ENCODE measurements at regions not wholly inside any gene's neighbourhood (a gene's known extent, or its start where the extent isn't known, plus 50 kb on each side); places are given as distances from the start of the nearest gene placed in this dataset.

DNA sequence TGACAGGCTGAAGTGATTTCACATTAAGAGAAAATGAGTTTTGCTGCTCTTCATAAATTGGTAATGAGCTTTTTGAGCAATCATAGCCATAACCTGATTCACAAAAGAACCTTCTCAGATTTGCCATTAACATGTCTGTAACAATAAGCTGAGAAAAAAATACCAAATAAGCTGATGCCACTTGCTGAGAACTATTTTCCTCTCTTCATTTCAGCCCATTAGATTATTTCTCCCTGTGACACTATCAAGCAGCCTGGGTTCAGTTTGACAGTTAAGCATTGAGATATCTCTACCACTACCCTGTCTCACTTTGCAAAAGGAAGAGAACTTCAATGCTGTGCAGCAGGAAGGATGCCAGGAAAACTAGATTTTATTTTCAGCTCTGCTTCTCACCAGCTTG, 673.9 kb downstream of the TRIB2 start (continued):
- TF ChIP-seq MED1 (CRISPR knock-in tag; IDR thresholded peaks at IDR 0.05) (no peak), ZNF432 (CRISPR knock-in tag; IDR thresholded peaks at IDR 0.05; ENCODE audit: borderline replicate concordance) (no peak), MYC (CRISPR knock-in tag; IDR thresholded peaks at IDR 0.05; ENCODE audit: borderline replicate concordance) (no peak), ZKSCAN8 (CRISPR knock-in tag; IDR thresholded peaks at IDR 0.05; ENCODE audit: borderline replicate concordance) (no peak), AGO1 (IDR thresholded peaks at IDR 0.05; ENCODE audit: low read depth, low read length, poor library complexity, severe bottlenecking) (no peak), RAD51 (IDR thresholded peaks at IDR 0.05; ENCODE audit: borderline replicate concordance) (no peak), ETV6 (CRISPR knock-in tag; conservative IDR thresholded peaks at IDR 0.05) (no peak)
- TF ChIP-seq, protein P1, sequence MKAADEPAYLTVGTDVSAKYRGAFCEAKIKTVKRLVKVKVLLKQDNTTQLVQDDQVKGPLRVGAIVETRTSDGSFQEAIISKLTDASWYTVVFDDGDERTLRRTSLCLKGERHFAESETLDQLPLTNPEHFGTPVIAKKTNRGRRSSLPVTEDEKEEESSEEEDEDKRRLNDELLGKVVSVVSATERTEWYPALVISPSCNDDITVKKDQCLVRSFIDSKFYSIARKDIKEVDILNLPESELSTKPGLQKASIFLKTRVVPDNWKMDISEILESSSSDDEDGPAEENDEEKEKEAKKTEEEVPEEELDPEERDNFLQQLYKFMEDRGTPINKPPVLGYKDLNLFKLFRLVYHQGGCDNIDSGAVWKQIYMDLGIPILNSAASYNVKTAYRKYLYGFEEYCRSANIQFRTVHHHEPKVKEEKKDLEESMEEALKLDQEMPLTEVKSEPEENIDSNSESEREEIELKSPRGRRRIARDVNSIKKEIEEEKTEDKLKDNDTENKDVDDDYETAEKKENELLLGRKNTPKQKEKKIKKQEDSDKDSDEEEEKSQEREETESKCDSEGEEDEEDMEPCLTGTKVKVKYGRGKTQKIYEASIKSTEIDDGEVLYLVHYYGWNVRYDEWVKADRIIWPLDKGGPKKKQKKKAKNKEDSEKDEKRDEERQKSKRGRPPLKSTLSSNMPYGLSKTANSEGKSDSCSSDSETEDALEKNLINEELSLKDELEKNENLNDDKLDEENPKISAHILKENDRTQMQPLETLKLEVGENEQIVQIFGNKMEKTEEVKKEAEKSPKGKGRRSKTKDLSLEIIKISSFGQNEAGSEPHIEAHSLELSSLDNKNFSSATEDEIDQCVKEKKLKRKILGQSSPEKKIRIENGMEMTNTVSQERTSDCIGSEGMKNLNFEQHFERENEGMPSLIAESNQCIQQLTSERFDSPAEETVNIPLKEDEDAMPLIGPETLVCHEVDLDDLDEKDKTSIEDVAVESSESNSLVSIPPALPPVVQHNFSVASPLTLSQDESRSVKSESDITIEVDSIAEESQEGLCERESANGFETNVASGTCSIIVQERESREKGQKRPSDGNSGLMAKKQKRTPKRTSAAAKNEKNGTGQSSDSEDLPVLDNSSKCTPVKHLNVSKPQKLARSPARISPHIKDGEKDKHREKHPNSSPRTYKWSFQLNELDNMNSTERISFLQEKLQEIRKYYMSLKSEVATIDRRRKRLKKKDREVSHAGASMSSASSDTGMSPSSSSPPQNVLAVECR (CRISPR knock-in tag; IDR thresholded peaks at IDR 0.05; ENCODE audit: borderline replicate concordance): no peak
- TF ChIP-seq, protein P2, sequence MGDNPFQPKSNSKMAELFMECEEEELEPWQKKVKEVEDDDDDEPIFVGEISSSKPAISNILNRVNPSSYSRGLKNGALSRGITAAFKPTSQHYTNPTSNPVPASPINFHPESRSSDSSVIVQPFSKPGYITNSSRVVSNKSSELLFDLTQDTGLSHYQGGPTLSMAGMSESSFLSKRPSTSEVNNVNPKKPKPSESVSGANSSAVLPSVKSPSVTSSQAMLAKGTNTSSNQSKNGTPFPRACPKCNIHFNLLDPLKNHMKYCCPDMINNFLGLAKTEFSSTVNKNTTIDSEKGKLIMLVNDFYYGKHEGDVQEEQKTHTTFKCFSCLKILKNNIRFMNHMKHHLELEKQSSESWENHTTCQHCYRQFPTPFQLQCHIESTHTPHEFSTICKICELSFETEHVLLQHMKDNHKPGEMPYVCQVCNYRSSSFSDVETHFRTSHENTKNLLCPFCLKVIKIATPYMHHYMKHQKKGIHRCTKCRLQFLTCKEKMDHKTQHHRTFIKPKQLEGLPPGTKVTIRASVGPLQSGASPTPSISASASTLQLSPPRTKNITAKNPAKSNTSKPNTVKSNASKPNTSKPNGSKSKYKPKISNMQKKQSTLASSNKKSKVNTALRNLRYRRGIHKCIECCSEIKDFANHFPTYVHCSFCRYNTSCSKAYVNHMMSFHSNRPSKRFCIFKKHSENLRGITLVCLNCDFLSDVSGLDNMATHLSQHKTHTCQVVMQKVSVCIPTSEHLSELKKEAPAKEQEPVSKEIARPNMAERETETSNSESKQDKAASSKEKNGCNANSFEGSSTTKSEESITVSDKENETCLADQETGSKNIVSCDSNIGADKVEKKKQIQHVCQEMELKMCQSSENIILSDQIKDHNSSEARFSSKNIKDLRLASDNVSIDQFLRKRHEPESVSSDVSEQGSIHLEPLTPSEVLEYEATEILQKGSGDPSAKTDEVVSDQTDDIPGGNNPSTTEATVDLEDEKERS (CRISPR knock-in tag; IDR thresholded peaks at IDR 0.05): no peak

Data from HepG2 (cell line).